Kidney tubule cell (primary cell): ENCODE measurements at regions not wholly inside any gene's neighbourhood (a gene's known extent, or its start where the extent isn't known, plus 50 kb on each side); places are given as distances from the start of the nearest gene placed in this dataset.
"Not testable (repeated sequence)": the region's sequence is repeated elsewhere in the genome, so short reads cannot be mapped to it uniquely, and the experiment has no call there.

ENCODE experiments used
- DNase-seq: peaks from one replicate; pipeline ENCODE4 v3.0.0-alpha.2; 2018; ENCODE audit warnings: low spot score

- DNase-seq, result not testable (repeated sequence)
Measured at GRCh38 chr16:46387720-46388119, 233.5 kb downstream of the SHCBP1 start.

GRCh38 chr16:46386805-46387620 lies 234.2 kb downstream of the SHCBP1 start:
- DNase-seq, result peak; percentile 37

GRCh38 chr16:46386110-46386771 lies 234.9 kb downstream of the SHCBP1 start:
- DNase-seq, result peak; percentile 86

GRCh38 chr16:46384285-46385061 lies 236.7 kb downstream of the SHCBP1 start:
- peak; percentile 62 for DNase-seq

- DNase-seq, result peak; percentile 33
Measured at GRCh38 chr16:46383581-46383980, 237.6 kb downstream of the SHCBP1 start.

- DNase-seq, result peak; percentile 50
Measured at GRCh38 chr16:46382791-46383541, 238.2 kb downstream of the SHCBP1 start.

GRCh38 chr16:46382079-46382478 lies 239.1 kb downstream of the SHCBP1 start:
- DNase-seq, result not testable (repeated sequence)

GRCh38 chr16:46381344-46381743 lies 239.8 kb downstream of the SHCBP1 start:
- peak; percentile 8 for DNase-seq
